DND-41 (cell line): ENCODE measurements at regions not wholly inside any gene's neighbourhood (a gene's known extent, or its start where the extent isn't known, plus 50 kb on each side); places are given as distances from the start of the nearest gene placed in this dataset.

Experiments
- ATAC-seq: fragments of 200-7000 bp; cut with Tn5 transposase; 3 replicates; pipeline ENCODE4 v1.9.1; 2021; ENCODE audit warnings: low read depth; ENCODE audit not compliant: insufficient read depth
- DNase-seq: peaks from one replicate; pipeline ENCODE4 v3.0.0-alpha.2; 2020
- H2AFZ ChIP-seq: 2 replicates; pipeline ENCODE4 v1.6.0; 2012; ENCODE audit warnings: low read depth, low read length
- H3K27ac ChIP-seq: 2 replicates; pipeline ENCODE4 v1.5.1; 2012; ENCODE audit warnings: low read length, inconsistent platforms
- H3K27me3 ChIP-seq: fragments of 200-600 bp; sonication (generic); 2 replicates; pipeline ENCODE4 v1.6.0; 2012; ENCODE audit warnings: low read length, mild to moderate bottlenecking, inconsistent platforms; ENCODE audit not compliant: insufficient read depth, poor library complexity
- H3K36me3 ChIP-seq: 2 replicates; pipeline ENCODE4 v1.5.1; 2012; ENCODE audit warnings: low read length, inconsistent platforms; ENCODE audit not compliant: insufficient read depth
- H3K4me1 ChIP-seq: 2 replicates; pipeline ENCODE4 v1.5.1; 2012; ENCODE audit warnings: mild to moderate bottlenecking, low read length; ENCODE audit not compliant: insufficient read depth
- H3K4me2 ChIP-seq: 2 replicates; pipeline ENCODE4 v1.6.0; 2012; ENCODE audit warnings: mild to moderate bottlenecking, moderate library complexity, low read length, inconsistent platforms; ENCODE audit not compliant: insufficient read depth
- H3K4me3 ChIP-seq, 2 experiments: fragments of 200-600 bp in 1 of 2; shearing (Covaris generic) in 1 of 2; 2 replicates each; pipeline ENCODE4 v1.5.1; 2012 to 2016; ENCODE audit warnings: inconsistent platforms in 2 of 2, low read length in 2 of 2, mild to moderate bottlenecking in 2 of 2, low read depth in 1 of 2, moderate library complexity in 1 of 2
- H3K79me2 ChIP-seq: 2 replicates; pipeline ENCODE4 v1.6.0; 2012; ENCODE audit warnings: low read length, inconsistent platforms; ENCODE audit not compliant: insufficient read depth
- H3K9ac ChIP-seq: 2 replicates; pipeline ENCODE4 v1.6.0; 2012; ENCODE audit warnings: low read depth, mild to moderate bottlenecking, inconsistent platforms, low read length, moderate library complexity
- H3K9me3 ChIP-seq: 2 replicates; pipeline ENCODE4 v1.5.1; 2012; ENCODE audit warnings: low read length, moderate library complexity, mild to moderate bottlenecking, inconsistent platforms; ENCODE audit not compliant: insufficient read depth, severe bottlenecking
- H4K20me1 ChIP-seq: 2 replicates; pipeline ENCODE4 v1.6.0; 2012; ENCODE audit warnings: low read length; ENCODE audit not compliant: insufficient read depth
- CTCF ChIP-seq: IDR thresholded peaks from 2 replicates; pipeline ENCODE4 v1.5.1; 2012; ENCODE audit warnings: borderline replicate concordance, low read length, moderate library complexity, mild to moderate bottlenecking; ENCODE audit not compliant: poor library complexity, severe bottlenecking; ENCODE audit errors: extremely low read depth
- EZH2 ChIP-seq: IDR thresholded peaks from 3 replicates; pipeline ENCODE4 v1.6.1; 2012; ENCODE audit warnings: borderline replicate concordance, low read depth, mild to moderate bottlenecking, moderate library complexity, low read length, inconsistent platforms; ENCODE audit not compliant: severe bottlenecking

- H3K27ac ChIP-seq: no peak overlapping the region
- peaks cover 11% of the 10 kb centered on the region for H3K27me3 ChIP-seq
- no peaks in the 10 kb centered on the region for H4K20me1 ChIP-seq
- H3K9ac ChIP-seq: no peak overlapping the region
- ATAC-seq (no peak), DNase-seq (no peak)
- H2AFZ ChIP-seq: no peak overlapping the region
- H3K79me2 ChIP-seq: no peaks in the 10 kb centered on the region
- H3K4me1 ChIP-seq: no peaks in the 10 kb centered on the region
- H3K4me3 ChIP-seq: no peak overlapping the region
- H3K4me2 ChIP-seq: no peak overlapping the region
- H3K9me3 ChIP-seq: no peaks in the 10 kb centered on the region
- TF ChIP-seq CTCF: no peak
- TF ChIP-seq EZH2: no peak
- H3K36me3 ChIP-seq: no peaks in the 10 kb centered on the region
These were observed 329.1 kb upstream of the ROPN1 start for GRCh38 chr3:124320976-124321375.

GRCh38 chr3:124322309-124322880 lies 330.5 kb upstream of the ROPN1 start:
- TF ChIP-seq EZH2: no peak
- no peak for TF ChIP-seq CTCF
- ATAC-seq (no peak), DNase-seq (no peak)
- no peak overlapping the region for H2AFZ ChIP-seq
- H3K27me3 ChIP-seq: peaks cover 7% of the 10 kb centered on the region
- no peaks in the 10 kb centered on the region for H3K36me3 ChIP-seq
- no peak overlapping the region for H3K27ac ChIP-seq
- no peaks in the 10 kb centered on the region for H3K9me3 ChIP-seq
- H4K20me1 ChIP-seq: no peaks in the 10 kb centered on the region
- H3K4me3 ChIP-seq: no peak overlapping the region
- H3K79me2 ChIP-seq: no peaks in the 10 kb centered on the region
- H3K4me2 ChIP-seq: no peak overlapping the region
- H3K4me1 ChIP-seq: no peaks in the 10 kb centered on the region
- H3K9ac ChIP-seq: no peak overlapping the region

- no peak overlapping the region for H3K9ac ChIP-seq
- H3K27me3 ChIP-seq: peaks cover 4% of the 10 kb centered on the region
- no peaks in the 10 kb centered on the region for H4K20me1 ChIP-seq
- DNase-seq (no peak), ATAC-seq (no peak)
- H3K36me3 ChIP-seq: no peaks in the 10 kb centered on the region
- no peaks in the 10 kb centered on the region for H3K4me1 ChIP-seq
- H3K9me3 ChIP-seq: no peaks in the 10 kb centered on the region
- no peaks in the 10 kb centered on the region for H3K79me2 ChIP-seq
- H3K4me2 ChIP-seq: no peak overlapping the region
- no peak overlapping the region for H3K4me3 ChIP-seq
- no peak overlapping the region for H2AFZ ChIP-seq
- no peak overlapping the region for H3K27ac ChIP-seq
- TF ChIP-seq EZH2 (no peak), CTCF (no peak)
These were observed 331.0 kb upstream of the ROPN1 start for GRCh38 chr3:124322966-124323365.

- Histone ChIP-seq H3K4me2 (no peak overlapping the region), H3K79me2 (no peaks in the 10 kb centered on the region), H3K4me1 (no peaks in the 10 kb centered on the region), H4K20me1 (no peaks in the 10 kb centered on the region), H3K27ac (no peak overlapping the region), H3K4me3 (no peak overlapping the region), H3K36me3 (no peaks in the 10 kb centered on the region), H3K27me3 (peaks cover 3% of the 10 kb centered on the region), H3K9me3 (no peaks in the 10 kb centered on the region), H2AFZ (no peak overlapping the region), H3K9ac (no peak overlapping the region)
- DNase-seq (no peak), ATAC-seq (no peak)
- TF ChIP-seq EZH2 (no peak), CTCF (no peak)
These were observed 333.3 kb upstream of the ROPN1 start for GRCh38 chr3:124325248-124325647.
